ENCODE measurements at regions not wholly inside any gene's neighbourhood (a gene's known extent, or its start where the extent isn't known, plus 50 kb on each side); places are given as distances from the start of the nearest gene placed in this dataset.

- TF ChIP-seq, protein P1, sequence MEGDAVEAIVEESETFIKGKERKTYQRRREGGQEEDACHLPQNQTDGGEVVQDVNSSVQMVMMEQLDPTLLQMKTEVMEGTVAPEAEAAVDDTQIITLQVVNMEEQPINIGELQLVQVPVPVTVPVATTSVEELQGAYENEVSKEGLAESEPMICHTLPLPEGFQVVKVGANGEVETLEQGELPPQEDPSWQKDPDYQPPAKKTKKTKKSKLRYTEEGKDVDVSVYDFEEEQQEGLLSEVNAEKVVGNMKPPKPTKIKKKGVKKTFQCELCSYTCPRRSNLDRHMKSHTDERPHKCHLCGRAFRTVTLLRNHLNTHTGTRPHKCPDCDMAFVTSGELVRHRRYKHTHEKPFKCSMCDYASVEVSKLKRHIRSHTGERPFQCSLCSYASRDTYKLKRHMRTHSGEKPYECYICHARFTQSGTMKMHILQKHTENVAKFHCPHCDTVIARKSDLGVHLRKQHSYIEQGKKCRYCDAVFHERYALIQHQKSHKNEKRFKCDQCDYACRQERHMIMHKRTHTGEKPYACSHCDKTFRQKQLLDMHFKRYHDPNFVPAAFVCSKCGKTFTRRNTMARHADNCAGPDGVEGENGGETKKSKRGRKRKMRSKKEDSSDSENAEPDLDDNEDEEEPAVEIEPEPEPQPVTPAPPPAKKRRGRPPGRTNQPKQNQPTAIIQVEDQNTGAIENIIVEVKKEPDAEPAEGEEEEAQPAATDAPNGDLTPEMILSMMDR (IDR thresholded peaks at IDR 0.05; ENCODE audit: insufficient read depth, low read depth, low read length), result no peak
- TF ChIP-seq EZH2 (IDR thresholded peaks at IDR 0.05; ENCODE audit: insufficient read depth, low read length), result no peak
Measured at GRCh38 chr11:19651653-19652052, 61.0 kb upstream of the NAV2 start.
